GM12891 (cell line): ENCODE measurements at regions not wholly inside any gene's neighbourhood (a gene's known extent, or its start where the extent isn't known, plus 50 kb on each side); places are given as distances from the start of the nearest gene placed in this dataset.
"Not testable (repeated sequence)": the region's sequence is repeated elsewhere in the genome, so short reads cannot be mapped to it uniquely, and the experiment has no call there.

ENCODE experiments used
- PAX5 ChIP-seq: IDR thresholded peaks from 2 replicates; pipeline ENCODE4 v1.6.1; 2011; ENCODE audit warnings: low read length, moderate library complexity, mild to moderate bottlenecking; ENCODE audit not compliant: insufficient read depth, severe bottlenecking
- POLR2A ChIP-seq: IDR thresholded peaks from 2 replicates; pipeline ENCODE4 v1.6.1; 2011; ENCODE audit warnings: low read depth, low read length, control low read depth
- POLR2AphosphoS5 ChIP-seq: IDR thresholded peaks from 2 replicates; pipeline ENCODE4 v1.6.1; 2011; ENCODE audit warnings: low read depth, low read length, control low read depth
- POU2F2 ChIP-seq: IDR thresholded peaks from 2 replicates; pipeline ENCODE4 v1.6.1; 2011; ENCODE audit warnings: low read depth, mild to moderate bottlenecking, control low read depth, low read length, moderate library complexity
- SPI1 ChIP-seq: IDR thresholded peaks from 2 replicates; pipeline ENCODE4 v1.6.1; 2011; ENCODE audit warnings: low read depth, low read length, control low read depth
- TAF1 ChIP-seq: IDR thresholded peaks from 2 replicates; pipeline ENCODE4 v1.6.1; 2011; ENCODE audit warnings: low read depth, low read length, control low read depth

GRCh38 chr15:58323321-58323720 lies 108.5 kb upstream of the LIPC start:
- TF ChIP-seq POLR2A, POU2F2, TAF1, POLR2AphosphoS5, PAX5, SPI1: not testable (repeated sequence)
